ENCODE measurements at regions not wholly inside any gene's neighbourhood (a gene's known extent, or its start where the extent isn't known, plus 50 kb on each side); places are given as distances from the start of the nearest gene placed in this dataset.

- no peak for TF ChIP-seq ZBTB49 (CRISPR knock-in tag; IDR thresholded peaks at IDR 0.05; ENCODE audit: borderline replicate concordance)
- TF ChIP-seq MAZ (IDR thresholded peaks at IDR 0.05; ENCODE audit: borderline replicate concordance, low read depth, low read length), result no peak
- no peak for TF ChIP-seq MAZ (CRISPR knock-in tag; IDR thresholded peaks at IDR 0.05; ENCODE audit: low read depth)
- no peak for TF ChIP-seq POLR2A (IDR thresholded peaks at IDR 0.05; ENCODE audit: insufficient read depth in 1 of 2, low read depth in 2 of 2, low read length in 2 of 2)
These were observed 898.1 kb downstream of the EPHA4 start for GRCh38 chr2:220674033-220674432.
